GM20000 (cell line): ENCODE measurements at regions not wholly inside any gene's neighbourhood (a gene's known extent, or its start where the extent isn't known, plus 50 kb on each side); places are given as distances from the start of the nearest gene placed in this dataset.

Experiments used
- DNase-seq: peaks from one replicate; pipeline ENCODE4 v3.0.0; 2012; ENCODE audit warnings: low spot score
- TF ChIP-seq, protein P1 (sequence below): IDR thresholded peaks from 2 replicates; pipeline ENCODE4 v1.5.1; 2012; ENCODE audit warnings: mild to moderate bottlenecking, control low read depth; ENCODE audit errors: extremely low read depth, missing control alignments

GRCh38 chr3:137926991-137927390 is 83.0 kb upstream of the CLDN18 start:
- TF ChIP-seq, protein P1, sequence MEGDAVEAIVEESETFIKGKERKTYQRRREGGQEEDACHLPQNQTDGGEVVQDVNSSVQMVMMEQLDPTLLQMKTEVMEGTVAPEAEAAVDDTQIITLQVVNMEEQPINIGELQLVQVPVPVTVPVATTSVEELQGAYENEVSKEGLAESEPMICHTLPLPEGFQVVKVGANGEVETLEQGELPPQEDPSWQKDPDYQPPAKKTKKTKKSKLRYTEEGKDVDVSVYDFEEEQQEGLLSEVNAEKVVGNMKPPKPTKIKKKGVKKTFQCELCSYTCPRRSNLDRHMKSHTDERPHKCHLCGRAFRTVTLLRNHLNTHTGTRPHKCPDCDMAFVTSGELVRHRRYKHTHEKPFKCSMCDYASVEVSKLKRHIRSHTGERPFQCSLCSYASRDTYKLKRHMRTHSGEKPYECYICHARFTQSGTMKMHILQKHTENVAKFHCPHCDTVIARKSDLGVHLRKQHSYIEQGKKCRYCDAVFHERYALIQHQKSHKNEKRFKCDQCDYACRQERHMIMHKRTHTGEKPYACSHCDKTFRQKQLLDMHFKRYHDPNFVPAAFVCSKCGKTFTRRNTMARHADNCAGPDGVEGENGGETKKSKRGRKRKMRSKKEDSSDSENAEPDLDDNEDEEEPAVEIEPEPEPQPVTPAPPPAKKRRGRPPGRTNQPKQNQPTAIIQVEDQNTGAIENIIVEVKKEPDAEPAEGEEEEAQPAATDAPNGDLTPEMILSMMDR: no peak
- no peak for DNase-seq

DNA sequence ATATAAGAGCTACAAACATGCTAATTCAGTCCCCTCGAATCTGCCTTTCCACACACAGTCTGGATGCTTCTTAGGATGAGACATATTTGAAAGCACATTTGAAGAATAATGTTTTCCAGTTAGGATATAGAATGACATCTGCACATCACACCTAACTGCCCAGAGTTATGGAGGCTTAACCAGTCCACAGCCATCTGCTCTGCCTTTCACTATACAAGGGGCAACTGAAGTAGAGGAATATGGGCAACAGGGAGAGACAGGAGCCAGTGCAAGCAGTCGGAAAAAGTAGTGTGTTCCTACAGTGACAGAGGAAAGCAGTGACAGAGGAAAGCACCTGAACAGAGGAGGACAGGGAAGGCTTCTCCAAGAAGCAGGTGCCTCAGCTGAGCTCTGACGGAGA is 79.0 kb upstream of the CLDN18 start:
- DNase-seq: no peak
- TF ChIP-seq, protein P1: no peak

DNA sequence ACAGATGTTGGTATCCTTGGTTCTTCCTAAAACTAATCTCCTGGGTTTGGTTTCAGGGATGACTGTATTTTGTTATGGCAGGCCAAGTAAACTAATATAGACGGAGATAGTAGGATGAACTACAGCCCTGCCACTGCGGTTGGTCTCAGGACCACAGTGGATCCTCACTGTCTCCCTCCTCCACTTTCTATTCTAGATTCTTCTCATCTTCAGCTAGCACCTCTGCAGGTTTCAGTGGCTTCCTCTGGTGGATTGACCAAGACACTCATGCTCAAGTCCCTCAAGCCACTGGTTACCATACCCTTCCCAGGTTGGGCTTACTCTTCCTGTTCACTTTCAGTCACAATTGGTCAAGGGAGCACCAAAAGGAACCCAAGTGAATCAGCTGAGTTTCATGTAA is 71.1 kb upstream of the CLDN18 start:
- DNase-seq: no peak
- TF ChIP-seq, protein P1: no peak

GRCh38 chr3:137944593-137944992 is 65.4 kb upstream of the CLDN18 start:
- TF ChIP-seq, protein P1: no peak
- DNase-seq: no peak

GRCh38 chr3:137946356-137946973 is 63.5 kb upstream of the CLDN18 start:
- DNase-seq: peak; percentile 57
- TF ChIP-seq, protein P1: peak; percentile 21

- no peak for DNase-seq
- TF ChIP-seq, protein P1: no peak
Measured at GRCh38 chr3:137947117-137947516, 62.8 kb upstream of the CLDN18 start.

DNA sequence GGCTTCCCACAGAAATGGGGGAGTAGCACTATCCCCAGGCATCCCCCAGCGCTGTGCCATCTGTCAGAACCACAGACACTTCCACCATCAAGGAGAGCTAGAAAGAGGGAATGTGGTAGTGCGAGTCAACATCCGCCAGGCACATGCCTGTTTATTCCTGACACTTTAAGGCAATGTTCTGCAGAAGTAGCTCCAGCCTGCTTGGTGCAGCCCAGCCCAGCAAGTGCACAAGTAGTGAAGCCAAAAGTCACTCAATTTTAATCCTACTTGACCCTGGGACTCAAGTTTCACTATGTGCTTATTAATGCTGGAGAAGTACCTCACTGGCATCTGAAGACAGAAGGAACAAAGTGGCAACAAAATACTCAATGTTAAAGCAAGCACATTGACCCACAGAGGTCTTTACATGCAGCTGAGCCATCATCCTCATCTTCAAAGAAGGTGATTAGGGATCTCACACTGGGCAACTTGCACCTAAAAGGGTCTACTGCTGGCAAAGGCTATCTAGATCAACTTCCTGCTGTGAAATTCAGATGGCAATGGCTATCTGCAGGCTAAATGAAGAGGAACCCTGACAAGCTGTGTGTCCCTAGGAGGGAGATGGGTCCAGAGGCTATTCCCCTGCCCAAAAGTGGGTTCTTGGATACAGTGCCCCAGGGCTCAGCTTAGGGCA is 61.4 kb upstream of the CLDN18 start:
- TF ChIP-seq, protein P1: no peak
- no peak for DNase-seq
